IMR-90 (cell line): ENCODE measurements at regions not wholly inside any gene's neighbourhood (a gene's known extent, or its start where the extent isn't known, plus 50 kb on each side); places are given as distances from the start of the nearest gene placed in this dataset.

Experiments used
- ATAC-seq: fragments of 200-7000 bp; cut with Tn5 transposase; 2 replicates; pipeline ENCODE4 v1.9.1; 2020; ENCODE audit warnings: low read depth, mild to moderate bottlenecking, moderate library complexity
- BruUV-seq: library from RNA; stranded (reverse); fragments of 400-500 nt; replicated peaks from 2 replicates; lab custom pipeline; 2021; lab: Mats Ljungman, UMichigan
- CTCF ChIA-PET: fragments of 300-600 bp; formaldehyde crosslinking; extraction: SDS; loops from one replicate; lab custom pipeline; 2021; ENCODE audit warnings: antibody characterized with exemption; lab: Yijun Ruan, JAX
- POLR2A ChIA-PET: fragments of 300-600 bp; sonication (Branson Sonifier 250); formaldehyde crosslinking; loops from one replicate; lab custom pipeline; 2022; ENCODE audit warnings: antibody characterized with exemption; ENCODE audit not compliant: unreplicated experiment; lab: Charles Lee
- DNase-seq: peaks from one replicate; pipeline ENCODE4 v3.0.0; 2013
- H2AFZ ChIP-seq: replicated peaks from 2 replicates; pipeline ENCODE3; 2013; ENCODE audit warnings: low read length, mild to moderate bottlenecking; ENCODE audit not compliant: poor library complexity
- H2AK5ac ChIP-seq: 2 replicates; pipeline ENCODE4 v1.6.1; 2013; ENCODE audit warnings: low read depth, low read length, inconsistent platforms
- H2AK9ac ChIP-seq: replicated peaks from 2 replicates; pipeline ENCODE3; 2013; ENCODE audit warnings: mild to moderate bottlenecking, low read depth, low read length, moderate library complexity; ENCODE audit not compliant: poor library complexity
- H2BK120ac ChIP-seq: 2 replicates; pipeline ENCODE4 v1.6.1; 2013; ENCODE audit warnings: low read depth, low read length, inconsistent platforms
- H2BK15ac ChIP-seq: 3 replicates; pipeline ENCODE4 v1.6.1; 2013; ENCODE audit warnings: low read depth, low read length, inconsistent platforms
- H2BK20ac ChIP-seq: 2 replicates; pipeline ENCODE4 v1.6.1; 2013; ENCODE audit warnings: low read depth, mild to moderate bottlenecking, inconsistent platforms, low read length, moderate library complexity
- H2BK5ac ChIP-seq: 2 replicates; pipeline ENCODE4 v1.6.1; 2013; ENCODE audit warnings: mild to moderate bottlenecking, low read depth, low read length, inconsistent platforms; ENCODE audit not compliant: poor library complexity, severe bottlenecking
- H3K14ac ChIP-seq: replicated peaks from 2 replicates; pipeline ENCODE4 v1.6.1; 2013; ENCODE audit warnings: low read depth, low read length, inconsistent platforms
- H3K18ac ChIP-seq: 2 replicates; pipeline ENCODE4 v1.6.1; 2013; ENCODE audit warnings: low read depth, low read length, control low read depth
- H3K23ac ChIP-seq: 2 replicates; pipeline ENCODE4 v1.6.1; 2013; ENCODE audit warnings: low read depth, low read length, inconsistent platforms
- H3K27ac ChIP-seq: 2 replicates; pipeline ENCODE4 v1.5.1; 2013; ENCODE audit warnings: mild to moderate bottlenecking, control low read depth, low read length; ENCODE audit not compliant: insufficient read depth
- H3K27me3 ChIP-seq: 2 replicates; pipeline ENCODE4 v1.6.1; 2013; ENCODE audit warnings: low read length; ENCODE audit not compliant: control insufficient read depth, insufficient read depth
- H3K36me3 ChIP-seq: 2 replicates; pipeline ENCODE4 v1.6.1; 2013; ENCODE audit warnings: low read length, mixed read lengths; ENCODE audit not compliant: control insufficient read depth, insufficient read depth
- H3K4ac ChIP-seq: 2 replicates; pipeline ENCODE4 v1.6.1; 2013; ENCODE audit warnings: low read depth, low read length, inconsistent platforms
- H3K4me1 ChIP-seq: 2 replicates; pipeline ENCODE4 v1.6.1; 2013; ENCODE audit warnings: low read length, mixed read lengths; ENCODE audit not compliant: control insufficient read depth, insufficient read depth
- H3K4me2 ChIP-seq: 2 replicates; pipeline ENCODE4 v1.6.1; 2013; ENCODE audit warnings: low read depth, mild to moderate bottlenecking, control low read depth, low read length, moderate library complexity
- H3K4me3 ChIP-seq: 2 replicates; pipeline ENCODE4 v1.5.1; 2013; ENCODE audit warnings: low read depth, mild to moderate bottlenecking, control low read depth, low read length, moderate library complexity; ENCODE audit not compliant: insufficient read depth
- H3K56ac ChIP-seq: 2 replicates; pipeline ENCODE4 v1.6.1; 2013; ENCODE audit warnings: low read length, inconsistent platforms; ENCODE audit not compliant: insufficient read depth; ENCODE audit errors: extremely low read depth
- H3K79me1 ChIP-seq, 2 experiments: 2 replicates each; pipeline ENCODE4 v1.6.1; 2013; ENCODE audit warnings: low read length in 2 of 2, inconsistent platforms in 1 of 2, low read depth in 1 of 2
- H3K9ac ChIP-seq: 2 replicates; pipeline ENCODE4 v1.6.1; 2013; ENCODE audit warnings: low read depth, low read length, control low read depth
- H3K9me1 ChIP-seq: 2 replicates; pipeline ENCODE4 v1.6.1; 2013; ENCODE audit warnings: low read length, inconsistent platforms; ENCODE audit not compliant: insufficient read depth
- H3K9me3 ChIP-seq: 2 replicates; pipeline ENCODE4 v1.6.1; 2013; ENCODE audit warnings: low read length; ENCODE audit not compliant: control insufficient read depth, insufficient read depth
- H4K20me1 ChIP-seq: 2 replicates; pipeline ENCODE4 v1.6.1; 2013; ENCODE audit warnings: low read length, inconsistent platforms; ENCODE audit not compliant: insufficient read depth
- H4K5ac ChIP-seq: 2 replicates; pipeline ENCODE4 v1.6.1; 2013; ENCODE audit warnings: mild to moderate bottlenecking, low read depth, low read length, control low read depth
- H4K8ac ChIP-seq, 2 experiments: 2 replicates each; pipeline ENCODE4 v1.6.1; 2013; ENCODE audit warnings: low read depth in 2 of 2, low read length in 2 of 2, control low read depth in 1 of 2, inconsistent platforms in 1 of 2
- H4K91ac ChIP-seq: 2 replicates; pipeline ENCODE4 v1.6.1; 2013; ENCODE audit warnings: low read depth, low read length, inconsistent platforms; ENCODE audit not compliant: insufficient read depth
- BHLHE40 ChIP-seq: fragments of 150-350 bp; IDR thresholded peaks from 2 replicates; pipeline ENCODE4 v1.6.1; 2016; ENCODE audit warnings: mild to moderate bottlenecking, low read depth, low read length
- RCOR1 ChIP-seq: IDR thresholded peaks from 2 replicates; pipeline ENCODE4 v1.6.1; 2012; ENCODE audit warnings: mild to moderate bottlenecking, low read length, improper control_type of control experiment; ENCODE audit not compliant: insufficient replicate concordance
- WGBS, 2 experiments: methylation state at CpG; one replicate each; pipeline versions ENCODE4 v1.1.5 to v1.1.7; 2013; ENCODE audit warnings: missing lambda C conversion rate in 2 of 2; ENCODE audit not compliant: insufficient read length in 1 of 2; ENCODE audit errors: extremely low coverage in 2 of 2; 5-methylcytosine and 5-hydroxymethylcytosine counted together
- dilution Hi-C: fragments of 300-500 bp; cut with HindIII; formaldehyde crosslinking; loops from one replicate; pipeline ENCODE4 v1.14.3; 2018; ENCODE audit warnings: low sequenced_read_pairs; ENCODE audit not compliant: unreplicated experiment
- in situ Hi-C: fragments of 300-500 bp; cut with MboI; formaldehyde crosslinking; loops from 3 replicates; pipeline ENCODE4 v1.14.3; 2019; ENCODE audit warnings: low sequenced_read_pairs, inconsistent platforms, mixed read lengths
- intact Hi-C: fragments of 100-400 bp; cut with micrococcal nuclease; formaldehyde crosslinking; loops from 2 replicates; pipeline ENCODE4 v1.10.0; 2022

- TF ChIP-seq BHLHE40 = 0 out of 2 replicates have a peak, but pooled peaks have one; percentile 27
- no peak for TF ChIP-seq RCOR1
- no peak for ATAC-seq
- POLR2A ChIA-PET = no interaction called here
Measured at GRCh38 chr5:174572591-174572990, 151.8 kb upstream of the MSX2 start.

More at GRCh38 chr5:174572591-174572990, 151.8 kb upstream of the MSX2 start:
- Histone ChIP-seq H2BK5ac (no peak overlapping the region), H4K91ac (0 out of 2 replicates have a peak overlapping the region, but pooled peaks have one; percentile 10), H4K20me1 (no peaks in the 10 kb centered on the region), H2BK15ac (peak overlapping the region; percentile 73; the same call in 1 of the 3 replicates), H4K5ac (peak overlapping the region; percentile 43), H3K4me1 (peaks cover 12% of the 10 kb centered on the region), H3K9me3 (no peaks in the 10 kb centered on the region), H3K56ac (no peak overlapping the region), H3K4ac (peak overlapping the region; percentile 3; the same call in 1 of the 2 replicates), H3K23ac (no peak overlapping the region), H3K14ac (peak overlapping the region; percentile 27; the same call in 1 of the 2 replicates), H2AK5ac (peak overlapping the region; percentile 13; the same call in 1 of the 2 replicates), H3K36me3 (no peaks in the 10 kb centered on the region), H3K79me1 (no peaks in the 10 kb centered on the region), H2BK20ac (peak overlapping the region; percentile 30), H3K27me3 (no peaks in the 10 kb centered on the region), H3K18ac (no peak overlapping the region), H2AFZ (peak overlapping the region; percentile 24), H3K9me1 (peaks cover 3% of the 10 kb centered on the region), H3K9ac (no peak overlapping the region), H3K4me2 (no peak overlapping the region), H2AK9ac (peak overlapping the region; percentile 29), H3K4me3 (no peak overlapping the region), H4K8ac (peak overlapping the region; percentile 7 to 18; a peak in 2 of 4 replicates), H3K27ac (no peak overlapping the region), H2BK120ac (peak overlapping the region; percentile 63)
- CTCF ChIA-PET = interaction anchor here (0.9 to 1.1 kb wide), 2 partner anchors 9 to 11 kb away, joined by 4 read pairs; no protein-coding TSS in a partner anchor
- WGBS, 2 experiments = no CpG with 5 or more reads among the region's 9 CpGs
- intact Hi-C loops (loop anchor here (2.0 to 5.0 kb wide), 2 partner anchors 152 to 165 kb away; partner anchors contain the start of gene MSX2), dilution Hi-C loops (no loop called here), in situ Hi-C loops (no loop called here)
- DNase-seq = peak; percentile 29
- no TSS peak for BruUV-seq
